NCI-H2107 treated with DMSO at 0.1 percent for 48 hours (cell line): ENCODE measurements at regions not wholly inside any gene's neighbourhood (a gene's known extent, or its start where the extent isn't known, plus 50 kb on each side); places are given as distances from the start of the nearest gene placed in this dataset.
"Not testable (repeated sequence)": the region's sequence is repeated elsewhere in the genome, so short reads cannot be mapped to it uniquely, and the experiment has no call there.

ENCODE experiments used
- DNase-seq: peaks from one replicate; lab custom pipeline; 2025; ENCODE audit not compliant: unreplicated experiment; lab: John Stamatoyannopoulos, UW

DNA sequence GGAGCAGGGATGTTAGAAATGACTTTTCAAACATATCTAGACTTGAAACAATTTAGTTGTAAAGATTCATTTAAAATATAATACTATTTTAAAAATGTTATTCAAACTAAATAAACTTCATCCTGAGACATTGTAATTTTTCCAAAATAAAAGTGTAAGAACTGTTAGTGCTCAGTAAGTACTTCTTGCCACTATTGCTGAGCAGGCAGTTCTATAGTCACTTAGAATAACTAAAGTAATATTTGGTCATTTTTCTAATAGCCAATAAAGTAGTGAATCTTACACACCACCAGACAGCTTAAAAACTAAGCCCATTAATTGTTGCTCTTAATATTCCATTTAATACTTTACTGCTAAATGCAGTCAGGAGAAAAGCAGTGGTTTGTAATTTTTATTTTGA, 1120.0 kb upstream of the CDH10 start:
- no peak for DNase-seq

DNA sequence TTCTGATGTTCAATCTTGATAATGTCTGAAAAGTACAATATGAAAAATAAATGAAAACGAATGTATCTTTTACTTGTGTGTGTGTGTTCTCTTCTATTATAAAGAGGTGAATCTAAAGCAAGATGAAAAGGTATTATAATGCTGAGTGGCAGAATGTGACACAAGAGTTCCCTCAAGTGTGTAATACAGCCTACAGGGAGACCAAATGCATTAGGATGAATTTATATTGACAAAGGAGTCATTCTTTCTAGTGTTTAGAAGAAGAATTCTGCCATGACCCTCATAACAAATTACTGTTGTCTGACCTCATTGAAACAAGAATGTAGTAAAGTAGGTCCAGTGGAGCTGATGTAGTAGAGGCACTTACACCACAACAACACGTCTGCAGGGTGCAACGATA, 1119.0 kb upstream of the CDH10 start:
- DNase-seq, result peak; percentile 55

DNA sequence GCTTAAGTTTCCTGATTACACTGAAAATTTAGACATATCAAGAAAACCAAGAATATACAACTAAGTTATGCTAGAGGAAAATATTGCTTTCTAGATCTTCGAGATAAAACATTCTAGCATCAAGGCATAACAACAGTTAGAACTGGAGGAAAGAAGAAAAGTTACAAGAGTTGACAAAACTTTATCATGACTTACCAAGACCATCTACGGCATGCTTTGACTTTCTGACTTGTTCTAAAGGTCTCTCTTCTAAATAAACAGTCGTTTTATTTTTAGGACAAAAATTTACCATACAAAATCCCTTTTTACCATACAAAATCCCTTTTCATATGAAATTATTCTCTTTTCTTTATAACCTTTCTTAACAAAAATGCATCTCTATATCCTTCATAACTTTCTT, 1110.1 kb upstream of the CDH10 start:
- DNase-seq, result no peak

DNA sequence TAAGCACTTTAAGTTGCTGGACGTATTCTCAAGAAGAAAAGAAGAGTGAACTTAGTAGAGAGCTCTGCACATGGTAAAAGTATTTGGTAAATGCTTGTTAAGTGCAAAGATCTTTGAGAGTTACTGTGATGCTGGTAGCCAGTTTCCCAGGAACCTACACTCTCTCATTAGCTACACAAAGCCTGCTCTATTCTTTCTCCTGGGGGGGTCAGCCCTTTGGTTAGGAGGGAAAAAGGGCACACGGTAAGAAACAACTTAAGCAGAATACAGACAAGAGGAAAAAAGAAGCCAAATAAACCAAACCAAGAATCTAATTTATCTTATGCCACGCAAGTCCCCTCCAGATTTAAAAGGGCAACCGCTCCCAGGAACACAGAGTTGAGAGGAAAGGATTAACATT, 1100.1 kb upstream of the CDH10 start:
- DNase-seq, result no peak

DNA sequence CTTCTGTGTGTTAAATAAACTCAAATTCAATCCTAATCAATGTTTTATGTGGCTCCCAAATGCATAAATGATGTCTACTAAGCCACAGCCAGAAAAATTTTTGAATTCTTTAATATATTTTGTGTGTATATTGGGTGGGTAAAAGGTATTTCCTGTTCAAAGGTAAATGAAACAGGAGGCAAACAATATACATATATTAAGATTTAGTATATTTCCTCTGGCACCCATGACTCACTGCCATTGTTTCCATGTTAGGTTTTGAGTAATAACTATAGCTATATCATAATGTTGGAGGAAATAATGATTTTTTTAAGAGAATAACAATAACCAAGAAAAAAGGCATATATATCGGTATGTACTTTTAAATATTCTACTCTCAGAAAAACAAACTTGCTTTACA, 1071.9 kb upstream of the CDH10 start:
- DNase-seq, result no peak

DNA sequence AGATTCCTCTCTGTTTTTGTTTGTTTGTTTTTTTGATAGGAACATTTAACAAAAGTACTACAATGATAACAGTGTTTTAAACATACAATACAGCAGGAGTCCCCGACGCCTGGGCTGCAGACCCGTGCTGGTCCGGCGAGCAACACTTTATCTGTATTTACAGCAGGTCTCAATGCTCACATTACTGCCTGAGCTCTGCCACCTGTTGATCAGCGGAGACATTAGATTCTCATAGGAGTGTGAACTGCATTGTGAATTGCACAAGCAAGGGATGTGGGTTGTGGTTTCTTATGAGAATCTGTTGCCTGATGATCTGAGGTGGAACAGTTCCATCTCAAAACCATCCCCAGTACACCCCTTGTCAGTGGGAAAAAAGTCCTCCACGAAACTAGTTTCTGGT, 1068.5 kb upstream of the CDH10 start:
- peak; percentile 15 for DNase-seq

DNA sequence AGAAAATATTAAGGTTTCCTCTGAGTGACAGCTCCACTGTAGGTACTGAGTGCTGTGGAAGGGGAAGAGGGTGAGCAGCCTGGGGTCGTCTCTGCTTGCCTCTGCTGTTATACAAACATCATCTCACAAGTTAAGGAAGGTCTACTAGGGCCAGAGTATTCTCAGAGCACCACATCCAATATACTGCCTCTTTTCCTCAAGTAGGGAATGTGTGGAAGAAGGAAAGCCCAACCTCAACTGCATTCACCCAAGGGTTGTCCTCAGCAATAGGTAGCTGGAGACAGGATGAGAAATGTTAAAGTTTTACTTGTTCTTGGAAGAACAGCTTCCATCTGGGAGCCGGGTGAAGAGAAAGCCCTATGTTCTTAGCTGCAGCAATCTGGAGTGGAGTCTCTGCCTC, 1062.3 kb upstream of the CDH10 start:
- DNase-seq, result no peak

DNA sequence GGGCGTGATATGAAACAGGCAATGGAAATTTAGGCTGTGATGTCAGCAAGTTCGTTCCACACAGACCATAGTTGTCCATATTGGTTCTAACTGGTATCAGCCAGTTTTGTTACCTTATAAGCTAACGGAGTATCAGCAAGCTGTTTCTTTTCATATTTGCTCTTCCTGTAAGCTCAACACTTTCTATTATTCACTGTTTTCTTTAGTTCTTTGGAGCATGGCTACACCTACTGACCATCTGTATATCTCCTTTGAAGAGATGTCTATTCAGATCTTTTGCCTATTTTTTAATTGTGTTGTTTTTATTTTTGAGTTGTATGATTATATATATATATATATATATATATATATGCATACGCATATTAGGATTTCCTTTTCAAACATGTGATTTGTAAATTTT, 1057.2 kb upstream of the CDH10 start:
- no peak for DNase-seq

DNA sequence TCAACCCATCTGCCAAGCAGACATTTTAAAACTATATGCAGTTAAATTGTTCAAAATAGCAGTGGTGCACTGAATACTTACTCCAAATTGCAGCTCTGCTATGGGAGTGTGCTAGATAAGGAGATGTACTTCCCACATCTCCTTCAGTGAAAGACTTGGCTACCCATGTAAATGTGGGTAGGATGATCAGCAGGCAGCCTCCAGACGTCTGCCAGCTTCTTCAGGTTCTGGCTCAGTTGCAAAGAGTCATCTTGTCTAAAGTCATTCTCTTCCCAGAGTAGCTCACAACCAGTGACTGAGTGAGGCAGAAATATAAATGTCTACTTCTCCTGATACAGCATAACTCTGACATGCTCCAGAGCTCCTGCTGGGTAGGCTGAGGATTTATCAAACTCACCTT, 1050.0 kb upstream of the CDH10 start:
- no peak for DNase-seq

DNA sequence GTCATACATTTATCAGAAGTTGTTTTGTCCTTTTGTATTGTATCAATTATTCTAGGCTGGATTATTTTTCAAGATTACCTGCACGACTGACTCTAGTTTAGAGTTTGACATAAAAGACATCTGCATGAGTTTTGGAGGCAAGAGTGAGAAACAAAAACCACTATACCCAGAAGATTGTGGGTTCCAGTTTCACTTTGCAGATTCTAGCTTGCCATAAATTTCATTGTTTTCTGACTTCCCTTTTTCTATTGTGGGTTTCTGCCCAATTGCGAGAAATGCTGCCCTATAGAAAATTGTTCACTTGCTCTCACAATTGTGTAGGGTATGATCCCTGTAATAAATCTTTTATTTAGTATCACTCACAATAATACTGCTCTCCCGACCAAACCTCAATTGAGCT, 1043.4 kb upstream of the CDH10 start:
- no peak for DNase-seq

DNA sequence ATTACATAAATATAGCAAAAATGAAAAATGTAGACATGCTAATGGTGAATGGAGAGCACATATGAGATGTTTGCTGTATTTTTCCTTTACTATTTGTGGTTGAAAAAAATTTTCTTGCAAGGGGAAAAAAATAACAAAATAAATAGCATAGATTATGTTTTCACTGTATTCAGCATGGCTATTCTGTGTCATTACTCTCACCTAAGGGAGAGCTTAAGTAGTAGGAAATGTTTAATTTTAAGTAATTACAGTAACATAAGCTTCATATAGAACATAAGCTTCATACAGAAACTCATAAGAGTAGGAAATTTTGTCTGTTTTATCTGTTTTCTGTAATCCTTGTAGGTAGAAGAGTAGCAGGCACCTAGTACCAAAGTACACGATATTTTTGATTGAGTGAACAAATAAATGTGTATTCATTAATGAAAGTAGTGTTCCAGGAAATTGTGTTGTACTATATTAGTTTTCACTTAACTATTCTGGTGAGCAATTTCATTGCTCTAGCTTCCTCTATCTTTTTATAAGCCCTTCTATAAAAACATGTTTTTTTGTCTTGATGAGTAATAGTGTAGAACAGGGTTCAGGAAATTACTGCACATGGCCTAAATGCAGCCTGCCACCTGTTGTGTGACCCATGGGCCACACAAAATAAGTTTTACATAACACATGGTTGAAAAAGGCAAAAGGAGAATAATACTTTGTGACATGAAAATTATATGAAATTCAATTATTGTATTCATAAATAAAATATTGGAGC, 1025.0 kb upstream of the CDH10 start:
- DNase-seq, result no peak

DNA sequence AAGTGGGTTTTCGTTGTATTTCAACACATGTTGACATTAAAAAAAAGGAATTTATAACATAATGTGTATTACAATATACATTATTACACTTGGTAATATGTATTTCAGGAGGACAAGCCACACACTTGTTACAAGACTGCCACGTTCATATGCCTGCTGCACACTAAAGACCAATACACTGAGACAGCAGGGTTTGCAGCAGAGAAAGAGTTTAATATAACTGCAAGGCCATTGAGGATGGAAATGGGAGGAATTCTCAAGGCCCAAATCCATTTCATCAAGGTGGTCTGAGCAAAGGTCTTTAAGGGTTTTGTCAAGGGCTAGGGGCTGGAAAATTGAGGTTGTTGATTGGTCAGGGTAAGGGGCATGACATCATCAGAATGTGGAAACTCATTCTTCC, 1017.8 kb upstream of the CDH10 start:
- DNase-seq, result no peak

DNA sequence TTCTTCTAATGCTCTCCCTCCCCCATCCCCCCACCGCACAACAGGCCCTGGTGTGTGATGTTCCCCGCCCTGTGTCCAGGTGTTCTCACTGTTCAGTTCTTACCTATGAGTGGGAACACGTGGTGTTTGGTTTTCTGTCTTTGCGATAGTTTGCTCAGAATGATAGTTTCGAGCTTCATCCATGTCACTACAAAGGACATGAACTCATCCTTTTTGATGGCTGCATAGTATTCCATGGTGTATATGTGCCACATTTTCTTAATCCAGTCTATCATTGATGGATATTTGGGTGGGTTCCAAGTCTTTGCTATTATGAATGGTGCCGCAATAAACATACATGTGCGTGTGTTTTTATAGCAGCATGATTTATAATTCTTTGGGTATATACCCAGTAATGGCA, 1005.5 kb upstream of the CDH10 start:
- not testable (repeated sequence) for DNase-seq

DNA sequence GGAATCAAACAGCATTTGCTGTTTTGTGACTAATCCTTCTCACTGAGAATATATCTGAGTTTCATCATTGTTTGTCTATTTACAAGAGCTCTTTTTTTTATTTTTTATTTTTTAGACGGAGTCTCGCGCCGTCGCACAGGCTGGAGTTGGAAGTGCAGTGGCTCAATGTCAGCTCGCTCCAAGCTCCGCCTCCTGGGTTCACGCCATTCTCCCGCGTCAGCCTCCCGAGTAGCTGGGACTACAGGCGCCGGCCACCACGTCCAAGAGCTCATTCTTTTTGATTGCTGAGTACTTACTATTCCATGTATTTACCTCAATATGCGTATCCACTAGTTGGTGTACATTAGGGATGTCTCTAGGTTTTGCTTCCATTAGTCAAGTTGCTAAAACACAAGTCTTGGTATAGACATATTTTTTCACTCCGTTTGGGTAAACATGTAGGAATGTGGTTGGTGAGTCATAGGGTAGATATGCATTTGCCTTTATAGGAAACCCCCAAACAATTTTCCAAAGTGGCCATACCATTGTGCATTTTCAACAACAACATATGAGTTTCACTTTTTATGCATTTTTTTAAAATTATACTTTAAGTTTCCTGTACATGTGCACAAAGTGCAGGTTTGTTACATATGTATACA, 1005.0 kb upstream of the CDH10 start:
- DNase-seq, result no peak

DNA sequence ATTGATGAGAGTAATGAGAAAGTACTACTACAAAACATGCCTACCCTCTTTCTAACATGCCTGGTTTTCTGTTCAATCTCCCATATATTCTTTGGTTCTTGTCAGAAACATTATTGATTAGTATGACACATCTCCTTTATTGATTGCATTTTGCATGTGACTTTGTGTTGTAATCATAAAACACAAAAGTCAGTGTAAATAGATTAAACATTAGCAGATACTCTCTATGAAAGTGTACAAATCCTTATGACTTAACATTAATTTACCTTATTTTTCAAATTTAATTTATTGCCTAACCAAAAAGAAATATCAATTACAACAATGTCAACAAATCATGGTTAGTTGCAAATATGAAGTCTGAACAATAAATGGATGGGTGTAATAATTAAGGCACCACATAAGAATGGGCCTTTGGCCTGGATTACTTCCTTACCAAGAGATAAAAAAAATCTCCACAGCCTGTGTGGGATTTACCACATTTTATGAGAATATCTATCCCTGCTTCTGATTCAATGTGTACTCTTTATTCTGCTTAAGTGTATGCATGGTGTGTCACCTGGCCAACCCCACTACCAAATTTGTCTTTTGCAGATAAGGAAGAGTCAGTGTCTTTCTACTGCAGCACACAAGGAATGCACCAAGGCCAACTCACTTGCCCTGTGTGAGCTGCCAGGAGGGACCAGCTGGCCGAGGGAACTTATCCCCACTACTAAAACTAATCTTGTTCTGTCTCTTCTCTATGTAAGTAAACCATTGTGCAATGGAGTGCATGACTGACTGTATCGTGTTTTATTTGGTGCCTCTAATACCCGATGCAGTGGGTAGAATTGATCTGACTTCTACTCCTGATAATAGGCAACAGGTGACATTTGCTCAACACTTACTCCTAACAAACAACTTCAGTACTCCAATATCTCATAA, 1001.9 kb upstream of the CDH10 start:
- no peak for DNase-seq

DNA sequence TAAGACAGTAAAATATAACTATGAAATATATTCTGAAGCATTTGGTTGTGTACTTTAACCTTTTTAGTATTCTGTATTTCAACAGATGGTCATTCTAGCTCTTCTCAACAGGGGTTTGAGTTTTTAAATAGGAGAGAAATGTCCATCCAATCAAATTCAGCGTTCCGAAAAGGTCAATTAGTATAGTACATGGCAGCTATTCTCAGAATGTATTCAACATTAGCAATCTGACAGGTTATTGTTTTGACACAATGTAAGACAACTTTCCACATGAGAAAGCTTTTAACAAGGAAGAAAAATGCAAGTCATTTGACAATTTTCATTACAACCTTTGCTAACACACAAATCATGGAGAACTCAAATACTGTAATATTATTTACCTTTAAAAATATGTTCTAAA, 996.3 kb upstream of the CDH10 start:
- DNase-seq, result no peak

DNA sequence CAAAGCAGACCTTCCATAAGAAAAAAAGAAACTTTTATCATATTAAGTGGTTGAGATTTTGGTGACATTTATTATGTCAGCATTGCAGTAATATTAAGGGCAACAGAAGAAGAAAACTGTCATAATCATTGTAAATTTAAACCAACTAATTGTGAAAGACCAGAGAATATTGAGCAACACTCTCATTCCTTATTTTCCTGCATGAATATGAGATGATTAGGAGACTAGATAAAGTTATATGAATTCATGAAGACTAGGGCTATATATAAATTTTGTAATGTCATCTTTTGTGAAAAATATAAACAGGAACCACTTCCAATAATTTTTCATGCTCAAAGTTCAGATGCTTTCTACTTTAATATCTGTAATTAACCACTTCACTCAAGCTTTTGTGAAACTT, 974.5 kb upstream of the CDH10 start:
- no peak for DNase-seq

DNA sequence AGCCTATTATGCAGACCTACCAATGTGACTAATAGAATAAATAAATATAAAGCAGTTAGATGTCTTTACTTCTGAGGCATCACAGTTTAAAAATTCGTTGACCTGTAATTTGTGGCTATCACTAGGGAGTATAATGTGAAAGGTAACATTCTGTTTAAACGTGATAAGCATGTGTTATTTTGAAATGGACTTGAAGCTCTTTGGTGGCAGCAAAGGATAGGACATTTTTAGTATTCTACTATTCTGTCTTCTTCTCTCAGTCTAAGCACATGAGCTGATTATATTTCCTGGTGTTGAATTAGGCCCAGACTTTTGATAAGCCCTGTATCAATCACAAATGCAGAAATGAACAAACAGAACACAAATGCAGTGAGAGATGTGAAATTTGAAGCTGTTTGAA, 974.0 kb upstream of the CDH10 start:
- DNase-seq, result peak; percentile 12

DNA sequence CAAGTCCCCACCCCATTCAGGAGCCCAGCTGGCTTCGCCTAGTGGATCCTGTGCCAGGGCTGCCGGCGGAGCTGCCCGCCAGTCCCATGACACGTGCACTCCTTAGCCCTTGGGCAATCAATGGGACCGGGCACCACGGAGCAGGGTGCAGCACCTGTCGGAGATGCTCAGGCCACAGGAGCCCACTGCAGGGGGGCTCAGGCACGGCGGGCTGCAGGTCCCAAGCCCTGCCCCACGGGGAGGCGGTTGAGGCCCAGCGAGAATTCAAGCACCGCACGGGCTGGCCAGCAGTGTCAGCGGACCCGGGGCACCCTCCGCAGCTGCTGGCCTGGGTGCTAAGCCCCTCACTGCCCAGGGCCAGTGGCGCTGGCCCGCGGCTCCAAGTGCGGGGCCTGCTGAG, 969.7 kb upstream of the CDH10 start:
- DNase-seq, result no peak

DNA sequence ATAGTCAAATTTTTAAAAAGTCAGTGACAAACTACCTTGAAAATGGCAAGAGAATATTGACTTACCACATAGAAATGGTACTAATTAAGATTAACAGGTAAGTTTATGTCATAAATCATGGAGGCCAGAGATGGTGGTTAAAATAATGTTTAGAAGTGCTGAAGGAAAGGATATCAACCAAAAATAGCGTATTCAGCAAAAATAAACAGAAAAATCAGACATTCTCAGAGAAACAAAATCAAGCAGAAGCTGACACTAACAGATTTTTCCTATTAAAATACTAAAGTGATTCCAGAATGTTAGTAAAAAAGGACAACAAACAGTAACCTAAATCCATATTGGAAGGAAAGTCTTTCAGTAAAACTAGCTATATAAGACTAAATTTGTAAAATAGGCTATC, 959.9 kb upstream of the CDH10 start:
- no peak for DNase-seq

DNA sequence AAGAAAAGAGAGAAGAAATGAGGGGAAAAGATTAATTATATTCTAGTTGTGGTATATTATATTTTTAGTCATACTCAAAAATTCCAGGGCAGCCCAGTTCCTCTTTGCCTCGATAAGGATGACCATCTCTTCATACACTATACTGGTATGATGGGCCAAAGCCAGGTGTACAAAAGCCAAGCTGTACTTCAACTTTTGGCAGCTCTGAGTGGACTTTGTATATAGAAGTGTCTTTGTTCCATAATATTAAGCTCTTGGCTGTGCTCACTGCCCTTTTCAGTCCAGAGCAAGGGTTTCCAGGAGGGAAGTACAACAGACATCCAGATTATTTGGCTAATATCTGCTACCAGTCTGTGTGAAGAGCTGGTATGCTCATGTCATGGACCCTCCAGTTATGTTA, 934.3 kb upstream of the CDH10 start:
- DNase-seq, result no peak

DNA sequence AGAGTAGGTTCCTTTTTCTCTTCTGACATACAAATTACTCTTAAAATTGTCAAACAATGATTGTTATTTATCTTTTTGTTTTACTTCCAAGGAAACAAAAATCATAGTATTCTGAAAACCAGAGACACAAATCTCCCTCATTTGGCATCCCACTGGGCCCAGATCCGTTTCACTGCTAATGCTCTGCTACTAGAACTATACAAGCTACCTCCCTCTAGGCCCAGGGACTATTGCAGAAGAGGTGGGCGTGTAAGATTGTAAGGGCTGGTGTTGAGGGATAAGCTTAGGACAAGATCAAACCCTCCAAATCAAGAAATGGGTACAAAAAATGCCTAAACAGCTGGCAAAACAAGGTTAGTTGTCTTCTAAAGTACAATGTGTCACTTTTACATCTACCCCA, 928.9 kb upstream of the CDH10 start:
- DNase-seq, result no peak
